ENCODE measurements at regions not wholly inside any gene's neighbourhood (a gene's known extent, or its start where the extent isn't known, plus 50 kb on each side); places are given as distances from the start of the nearest gene placed in this dataset.
"Not testable (repeated sequence)": the region's sequence is repeated elsewhere in the genome, so short reads cannot be mapped to it uniquely, and the experiment has no call there.

- no peak for TF ChIP-seq CTCF (IDR thresholded peaks at IDR 0.05; ENCODE audit: low read depth, low read length, missing control alignments)
- H3K27ac ChIP-seq = no peak overlapping the region
- no peaks in the 10 kb centered on the region for H3K36me3 ChIP-seq (replicated peaks)
- H3K4me3 ChIP-seq (ENCODE audit: low read depth, low read length) = no peak overlapping the region
- no peak for DNase-seq
- H3K27me3 ChIP-seq (replicated peaks) = no peaks in the 10 kb centered on the region
- in situ Hi-C loops (cut with HindIII; ENCODE audit: low pct_ligation_motif_present, low sequenced_read_pairs) = no loop called here
These were observed 334.8 kb downstream of the SATB1 start for GRCh38 chr3:18090377-18090776.

DNA sequence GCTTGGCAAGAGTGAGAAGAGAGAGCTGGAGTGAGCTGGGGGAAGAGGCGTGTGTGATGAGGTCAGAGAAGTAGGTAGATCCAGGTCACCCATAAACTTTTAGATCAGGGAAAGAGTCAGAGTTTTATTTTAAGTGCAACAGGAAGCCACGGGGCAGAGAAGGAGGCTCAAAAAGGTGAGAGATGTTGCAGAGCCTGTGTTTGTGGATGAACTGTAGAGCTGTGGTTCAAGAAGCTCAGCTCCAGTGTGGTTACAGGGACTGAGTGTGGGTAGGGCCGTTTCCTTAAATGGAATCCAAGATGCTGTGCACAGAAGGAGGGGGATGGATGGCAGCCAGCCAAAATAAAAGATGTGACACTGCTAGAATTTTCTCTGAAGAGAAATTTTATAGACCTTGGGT lies 337.2 kb downstream of the SATB1 start:
- H3K27ac ChIP-seq = no peak overlapping the region
- TF ChIP-seq CTCF (IDR thresholded peaks at IDR 0.05; ENCODE audit: low read depth, low read length, missing control alignments) = no peak
- H3K27me3 ChIP-seq (replicated peaks) = no peaks in the 10 kb centered on the region
- no peak for DNase-seq
- H3K36me3 ChIP-seq (replicated peaks) = no peaks in the 10 kb centered on the region
- in situ Hi-C loops (cut with HindIII; ENCODE audit: low pct_ligation_motif_present, low sequenced_read_pairs) = no loop called here
- no peak overlapping the region for H3K4me3 ChIP-seq (ENCODE audit: low read depth, low read length)

DNA sequence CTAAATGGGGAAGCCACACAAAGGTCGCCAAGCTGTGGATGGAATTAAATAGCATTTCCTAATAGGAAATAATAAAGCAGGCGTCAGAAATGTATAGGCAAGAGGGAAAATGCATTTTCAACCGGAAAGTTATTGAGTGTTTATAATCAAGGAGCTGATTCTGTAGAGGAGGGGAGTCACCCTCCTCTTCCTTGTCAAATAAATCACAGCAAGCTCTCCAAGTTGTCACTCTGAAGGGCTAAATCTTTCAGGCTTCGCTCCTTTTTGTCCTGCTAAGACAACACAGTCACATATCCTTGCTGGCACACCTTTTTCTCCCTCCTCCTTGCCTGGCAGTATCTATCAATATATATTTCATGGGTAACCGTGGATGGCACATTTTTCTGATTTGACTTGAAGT lies 338.4 kb downstream of the SATB1 start:
- in situ Hi-C loops (cut with HindIII; ENCODE audit: low pct_ligation_motif_present, low sequenced_read_pairs) = no loop called here
- no peaks in the 10 kb centered on the region for H3K36me3 ChIP-seq (replicated peaks)
- DNase-seq = no peak
- no peak overlapping the region for H3K4me3 ChIP-seq (ENCODE audit: low read depth, low read length)
- no peak overlapping the region for H3K27ac ChIP-seq
- TF ChIP-seq CTCF (IDR thresholded peaks at IDR 0.05; ENCODE audit: low read depth, low read length, missing control alignments) = no peak
- no peaks in the 10 kb centered on the region for H3K27me3 ChIP-seq (replicated peaks)

- Histone ChIP-seq H3K4me3 (ENCODE audit: low read depth, low read length) (no peak overlapping the region), H3K36me3 (replicated peaks) (no peaks in the 10 kb centered on the region), H3K27ac (no peak overlapping the region), H3K27me3 (replicated peaks) (no peaks in the 10 kb centered on the region)
- no peak for TF ChIP-seq CTCF (IDR thresholded peaks at IDR 0.05; ENCODE audit: low read depth, low read length, missing control alignments)
- in situ Hi-C loops (cut with HindIII; ENCODE audit: low pct_ligation_motif_present, low sequenced_read_pairs) = no loop called here
- DNase-seq = no peak
These were observed 339.1 kb downstream of the SATB1 start for GRCh38 chr3:18086078-18086477.

DNA sequence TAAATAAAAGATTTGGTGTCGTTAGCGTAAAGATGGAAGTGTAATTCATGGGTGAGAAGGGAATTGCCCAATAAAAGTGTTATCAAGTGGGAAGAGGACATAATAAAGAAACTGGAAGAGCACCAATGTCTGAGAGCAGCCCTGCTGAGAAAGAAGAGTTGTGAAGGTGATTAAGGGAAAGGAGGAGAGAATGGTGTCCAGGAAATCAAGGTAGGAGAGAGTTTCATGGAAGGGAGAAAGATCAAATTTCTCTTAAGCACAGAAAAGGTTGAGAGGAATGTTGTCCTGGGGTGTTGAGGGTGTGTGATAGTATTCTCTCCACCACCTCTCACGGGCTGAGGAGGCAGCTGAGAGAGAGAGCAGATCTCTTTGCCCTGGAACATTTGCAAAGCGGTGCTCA lies 339.7 kb downstream of the SATB1 start:
- no peak for TF ChIP-seq CTCF (IDR thresholded peaks at IDR 0.05; ENCODE audit: low read depth, low read length, missing control alignments)
- H3K4me3 ChIP-seq (ENCODE audit: low read depth, low read length) = no peak overlapping the region
- H3K27me3 ChIP-seq (replicated peaks) = no peaks in the 10 kb centered on the region
- in situ Hi-C loops (cut with HindIII; ENCODE audit: low pct_ligation_motif_present, low sequenced_read_pairs) = no loop called here
- H3K36me3 ChIP-seq (replicated peaks) = no peaks in the 10 kb centered on the region
- no peak overlapping the region for H3K27ac ChIP-seq
- no peak for DNase-seq

DNA sequence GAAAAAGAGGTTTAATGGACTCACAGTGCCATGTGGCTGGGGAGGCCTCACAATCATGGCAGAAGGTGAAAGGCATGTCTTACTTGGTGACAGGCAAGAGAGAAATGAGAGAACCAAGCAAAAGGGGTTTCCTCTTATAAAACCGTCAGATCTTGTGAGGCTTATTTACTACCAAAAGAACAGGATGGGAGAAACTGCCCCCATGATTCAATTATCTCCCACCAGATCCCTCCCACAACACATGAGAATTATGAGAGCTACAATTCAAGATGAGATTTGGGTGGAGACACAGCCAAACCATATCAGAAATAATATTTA lies 340.8 kb upstream of the TBC1D5 start:
- H3K27me3 ChIP-seq (replicated peaks); in situ Hi-C loops (cut with HindIII; ENCODE audit: low pct_ligation_motif_present, low sequenced_read_pairs); H3K27ac ChIP-seq; H3K36me3 ChIP-seq (replicated peaks); H3K4me3 ChIP-seq (ENCODE audit: low read depth, low read length); DNase-seq: not testable (repeated sequence)

All from brain microvascular endothelial cell (primary cell).